Cerebellar nuclear complex (tissue), 1 donor: ENCODE measurements at regions not wholly inside any gene's neighbourhood (a gene's known extent, or its start where the extent isn't known, plus 50 kb on each side); places are given as distances from the start of the nearest gene placed in this dataset.
"Not testable (repeated sequence)": the region's sequence is repeated elsewhere in the genome, so short reads cannot be mapped to it uniquely, and the experiment has no call there.

ENCODE experiments used
- DNase-seq, 2 experiments: peaks; one replicate each; lab custom pipeline; 2025; lab: John Stamatoyannopoulos, UW

DNA sequence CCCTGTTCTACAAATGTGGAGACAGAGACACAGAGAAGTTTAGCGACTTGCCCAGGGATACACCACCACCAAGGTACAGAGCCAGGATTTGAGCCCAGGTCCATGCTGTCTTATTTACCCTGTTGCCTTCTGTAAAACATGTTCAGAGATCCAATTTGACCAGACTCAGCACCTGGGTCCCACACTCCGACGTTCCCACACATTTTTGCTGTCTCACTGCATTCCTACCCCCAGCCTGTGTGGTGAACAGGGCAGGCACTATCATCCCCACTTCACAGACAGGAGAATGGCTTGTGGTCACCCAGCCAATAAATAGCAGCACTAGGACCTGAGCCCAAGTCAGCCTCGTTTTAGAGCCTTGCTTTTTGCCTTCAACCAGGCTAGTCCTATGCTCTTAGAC, 102.8 kb downstream of the PJA1 start:
- DNase-seq: no peak

DNA sequence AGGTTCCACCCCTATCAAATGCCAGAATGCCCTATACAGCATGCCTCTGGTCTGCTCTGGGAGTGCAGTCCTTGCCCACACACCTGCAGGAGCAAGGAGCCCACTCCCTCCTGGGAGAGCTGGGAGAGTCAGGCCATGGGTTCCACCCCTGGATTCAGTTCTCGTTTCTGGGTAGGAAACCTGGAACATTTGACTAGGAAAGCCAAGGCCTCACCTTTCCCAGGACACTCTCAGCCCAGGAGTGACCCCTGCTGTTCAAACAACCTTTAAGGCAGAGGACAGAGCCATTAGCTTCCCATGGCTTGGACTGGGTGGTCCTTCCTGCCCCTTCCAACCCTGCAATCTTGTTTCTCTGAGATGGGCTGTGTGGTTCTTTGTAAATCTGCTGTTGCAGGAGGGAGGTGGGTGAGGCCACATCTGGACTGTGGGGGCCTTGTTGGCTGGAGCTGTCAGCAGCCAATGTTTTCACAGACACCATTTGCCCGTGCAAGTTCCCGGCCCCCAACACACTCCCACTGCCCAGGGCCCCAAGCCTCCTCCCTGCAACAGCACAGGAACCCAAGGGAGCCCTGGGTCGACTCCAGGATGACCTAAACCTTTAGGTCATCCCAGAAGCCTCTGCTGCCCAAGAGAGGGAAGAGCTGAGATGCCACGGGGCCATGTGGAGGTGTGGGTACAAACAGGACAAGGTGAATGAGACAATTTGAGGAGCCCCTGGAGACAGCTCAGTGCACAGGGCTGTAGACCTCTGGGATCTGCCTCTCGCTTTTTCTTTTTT, 104.4 kb downstream of the PJA1 start:
- no peak for DNase-seq

DNA sequence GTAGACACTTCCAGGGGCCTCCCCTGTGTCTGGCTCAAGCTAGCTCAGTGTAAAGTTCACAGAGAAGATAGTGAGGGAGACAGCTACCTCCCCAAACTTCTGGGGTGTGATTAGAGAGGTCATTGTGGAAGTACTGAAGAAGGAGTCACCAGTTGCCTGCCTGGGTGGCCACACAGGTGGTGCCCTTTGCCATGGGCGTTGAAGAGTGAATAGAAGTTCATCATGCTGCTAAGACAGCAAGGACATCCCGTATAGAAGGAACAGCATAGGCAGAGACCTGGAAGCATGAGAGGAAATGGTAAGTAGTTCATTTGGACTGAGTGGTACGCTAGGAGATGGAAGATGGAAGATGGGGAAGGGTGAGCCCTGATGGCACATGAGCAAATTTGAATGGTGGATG, 110.1 kb downstream of the PJA1 start:
- DNase-seq: no peak

DNA sequence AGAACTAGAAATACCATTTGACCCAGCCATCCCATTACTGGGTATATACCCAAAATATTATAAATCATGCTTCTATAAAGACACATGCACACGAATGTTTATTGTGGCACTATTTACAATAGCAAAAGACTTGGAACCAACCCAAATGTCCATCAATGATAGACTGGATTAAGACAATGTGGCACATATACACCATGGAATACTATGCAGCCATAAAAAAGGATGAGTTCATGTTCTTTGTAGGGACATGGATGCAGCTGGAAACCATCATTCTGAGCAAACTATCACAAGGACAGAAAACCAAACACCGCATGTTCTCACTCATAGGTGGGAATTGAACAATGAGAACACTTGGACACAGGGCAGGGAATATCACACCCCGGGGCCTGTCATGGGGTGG, 110.8 kb downstream of the PJA1 start:
- not testable (repeated sequence) for DNase-seq

DNA sequence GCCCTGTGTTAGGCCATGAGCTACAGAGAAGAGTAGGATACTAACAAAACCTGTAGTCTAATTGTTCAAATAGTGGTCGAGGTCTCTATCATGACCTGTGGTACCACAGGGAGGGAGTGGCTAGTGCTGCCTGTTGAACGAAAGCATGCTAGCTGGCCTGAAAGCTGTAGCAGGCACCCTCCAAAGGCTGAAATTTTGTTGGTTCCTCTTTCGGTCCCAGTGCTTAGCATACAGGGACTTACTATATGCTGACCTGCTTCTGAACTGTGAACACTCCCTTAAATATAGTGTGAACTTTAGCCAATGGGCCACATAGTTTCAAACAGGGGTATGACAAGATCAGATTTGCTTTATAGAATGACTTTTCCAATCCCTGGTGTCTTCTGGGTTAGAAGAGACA, 113.4 kb downstream of the PJA1 start:
- no peak for DNase-seq

DNA sequence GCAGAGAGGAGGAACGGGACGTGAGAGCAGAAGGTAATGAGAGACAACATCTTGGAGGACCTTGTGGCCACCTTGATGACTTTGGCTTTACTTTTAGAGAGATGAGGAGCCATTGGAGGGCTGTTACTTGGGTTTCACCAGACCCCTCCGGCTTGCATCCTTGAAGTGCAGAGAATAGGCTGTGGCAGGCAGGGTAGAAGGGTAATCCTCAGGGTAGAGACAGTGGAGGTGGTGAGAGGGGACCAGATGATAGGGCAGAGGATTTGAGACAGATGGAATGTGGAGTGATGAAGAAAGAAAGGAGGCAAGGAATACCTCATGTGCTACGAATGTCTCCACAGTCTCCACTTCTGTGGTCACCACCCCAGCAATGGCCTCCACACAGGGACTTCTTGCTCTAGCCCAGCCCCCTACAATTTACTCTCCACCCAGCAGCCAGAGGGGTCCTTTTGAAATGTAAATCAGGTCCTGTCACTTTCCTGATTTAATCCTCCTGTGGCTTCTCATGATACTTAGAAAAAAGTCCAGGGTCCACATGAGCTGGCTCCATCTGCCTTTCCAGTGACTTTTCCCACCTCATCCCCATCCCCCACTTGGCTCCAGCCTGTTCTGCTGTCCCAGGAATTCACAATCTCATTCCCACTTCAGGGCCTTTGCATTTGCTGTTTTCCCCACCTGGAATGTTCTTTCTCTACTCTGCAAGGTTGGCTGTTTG, 115.0 kb downstream of the PJA1 start:
- DNase-seq: no peak

DNA sequence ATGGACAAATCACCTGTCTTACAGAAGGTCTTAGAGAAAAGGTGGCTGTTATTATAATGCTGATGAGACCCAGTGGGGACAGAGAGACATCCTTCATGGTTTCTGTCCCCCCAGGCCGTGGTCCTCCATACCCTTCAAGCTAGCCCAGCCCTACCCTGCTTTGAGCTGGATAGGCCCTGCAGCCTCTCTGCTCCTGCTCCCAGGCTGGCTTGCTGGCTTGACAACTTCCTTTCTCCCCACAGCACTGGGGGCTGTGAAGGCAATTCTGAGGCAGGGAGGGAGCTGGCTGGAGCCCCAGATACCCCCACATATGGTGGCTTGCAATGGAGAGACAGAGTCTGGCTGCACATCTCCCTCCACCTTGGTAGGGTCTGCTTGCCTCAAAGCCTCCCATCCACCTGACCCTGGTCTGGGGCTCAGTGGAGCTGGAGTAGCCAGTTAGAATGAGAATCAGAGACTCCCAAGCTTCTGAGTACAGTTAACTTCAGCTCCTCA, 118.2 kb downstream of the PJA1 start:
- DNase-seq: no peak

DNA sequence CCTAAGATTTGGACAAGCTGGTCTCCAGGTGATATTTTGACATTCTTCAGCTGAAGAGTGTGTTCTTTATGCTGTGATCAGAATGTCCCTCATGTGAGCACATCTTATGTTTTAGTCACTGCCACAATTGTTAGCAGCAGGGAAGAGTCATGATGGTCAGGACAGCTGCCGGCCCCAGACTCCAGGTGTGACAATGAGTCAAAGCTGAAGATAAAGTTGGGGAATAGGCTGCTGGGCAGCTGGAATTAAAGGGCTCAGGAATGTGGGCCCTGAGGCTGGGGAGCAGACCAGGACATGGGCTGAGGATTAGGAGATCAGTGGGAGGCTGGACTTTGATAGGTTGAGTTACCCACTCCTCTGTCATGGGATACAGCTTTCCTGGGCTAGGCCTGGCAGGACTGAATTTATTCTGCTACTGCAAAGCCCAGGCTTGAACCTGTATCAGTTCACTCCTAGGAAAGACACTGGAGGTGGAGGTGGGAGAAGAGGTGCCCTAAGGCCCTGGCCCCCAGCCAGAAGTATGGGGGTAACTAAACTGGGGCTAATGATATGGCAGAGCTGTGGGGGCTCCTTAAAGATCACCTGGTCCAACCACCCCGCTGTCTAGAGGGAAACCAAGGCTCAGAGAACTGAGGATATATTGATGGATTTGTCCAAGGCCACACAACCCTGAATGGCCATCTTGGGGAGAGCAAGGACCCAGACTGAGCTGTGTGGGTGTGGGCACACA, 119.5 kb downstream of the PJA1 start:
- DNase-seq: no peak

DNA sequence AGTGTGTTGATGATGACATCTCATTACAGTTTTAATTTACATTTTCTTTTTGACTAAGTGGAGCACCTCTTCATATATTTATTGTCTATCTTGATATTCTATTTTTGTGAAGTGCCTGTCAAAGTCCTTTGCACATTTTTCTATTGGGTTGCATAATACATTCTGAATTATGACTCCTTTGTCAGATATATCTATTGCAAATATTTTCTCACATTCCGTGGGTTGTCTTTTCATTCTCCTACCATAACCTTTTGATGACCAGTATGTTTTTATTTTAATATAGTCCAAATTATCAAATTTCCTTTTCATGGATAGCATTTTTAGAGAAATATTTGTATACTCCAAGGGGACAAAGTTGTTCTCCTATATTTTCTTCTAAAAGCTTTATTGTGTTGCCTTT, 126.4 kb downstream of the PJA1 start:
- DNase-seq: no peak

DNA sequence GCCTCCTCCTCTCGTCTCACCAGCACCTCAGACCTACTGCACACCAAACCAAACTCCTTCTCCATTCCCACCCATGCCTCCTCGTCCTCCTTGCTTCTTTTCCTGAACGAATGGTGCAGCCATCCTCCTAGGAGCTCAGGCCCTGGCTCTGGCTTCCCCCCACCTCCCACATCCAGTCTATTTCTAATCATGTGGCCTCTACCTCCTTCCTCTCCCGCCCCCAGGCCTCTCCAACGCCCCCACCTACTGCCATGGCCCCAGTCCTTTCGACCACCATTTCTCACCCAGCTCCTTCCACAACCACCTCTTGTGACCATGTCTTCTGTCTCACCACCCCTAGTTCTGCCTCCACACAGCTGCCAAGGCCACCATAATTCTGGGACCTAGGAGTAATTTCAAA, 127.1 kb downstream of the PJA1 start:
- DNase-seq: no peak

DNA sequence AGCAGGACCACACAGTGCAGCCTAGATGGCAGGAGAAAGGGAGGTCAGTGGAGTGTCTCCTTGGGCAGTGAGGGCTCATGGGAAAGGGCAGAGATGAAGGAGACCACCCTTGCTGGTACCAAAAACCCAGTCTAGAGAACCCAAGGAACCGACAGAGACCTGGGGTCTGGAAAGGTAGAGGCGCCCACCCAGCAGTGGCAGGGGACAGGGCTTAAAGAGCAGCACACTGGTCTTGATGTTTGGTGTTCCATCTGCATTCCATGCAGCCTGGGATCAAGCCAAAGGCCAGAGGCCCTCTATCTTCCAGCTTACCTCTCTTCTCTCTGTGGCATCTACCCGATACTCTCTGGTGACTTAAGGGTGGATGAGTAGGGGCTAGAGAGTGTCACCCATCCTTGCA, 127.5 kb downstream of the PJA1 start:
- no peak for DNase-seq

DNA sequence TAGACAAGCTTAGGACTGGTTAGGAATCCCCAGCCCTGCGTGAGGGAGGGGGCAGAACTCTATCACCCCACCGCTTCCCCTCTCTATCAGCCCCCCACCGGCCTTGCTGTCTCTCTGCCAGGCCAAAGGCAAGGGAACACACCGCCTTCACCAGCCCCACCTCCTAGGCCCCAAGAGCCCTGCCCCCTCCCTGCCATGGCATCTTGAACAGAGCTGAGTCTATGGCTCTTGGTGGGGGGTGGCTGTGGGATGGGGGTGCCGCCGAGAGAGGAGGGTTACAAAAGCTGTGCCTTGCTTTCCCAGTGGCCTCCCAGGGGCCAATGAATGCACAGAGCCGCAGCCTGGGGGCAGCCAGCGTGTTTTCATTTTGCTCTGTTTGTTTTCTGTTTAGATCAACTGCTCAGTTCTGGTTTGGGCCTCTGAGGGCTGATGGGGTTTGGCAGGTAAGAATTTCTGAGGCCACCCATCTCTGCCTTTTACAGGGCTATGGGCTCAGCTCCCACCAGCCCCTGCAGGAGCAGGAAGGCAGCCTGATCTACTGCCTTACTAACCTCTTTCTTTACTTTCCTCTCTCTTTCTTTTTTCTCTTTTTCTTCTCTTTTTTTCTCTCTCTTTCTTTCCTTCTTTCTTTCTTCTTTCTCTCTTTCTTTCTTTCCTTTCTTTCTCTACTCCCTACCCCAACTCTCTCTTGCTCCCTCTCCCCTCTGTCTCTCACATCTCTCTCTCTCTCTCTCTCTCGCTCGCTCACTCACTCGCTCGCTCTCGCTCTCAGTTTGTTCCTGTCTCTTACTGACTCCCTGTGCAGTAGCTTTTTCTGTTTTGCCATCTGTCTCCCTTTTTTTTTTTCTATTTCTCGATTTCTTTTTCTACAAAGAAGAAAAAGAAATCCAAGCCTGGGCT, 128.3 kb downstream of the PJA1 start:
- no peak for DNase-seq

DNA sequence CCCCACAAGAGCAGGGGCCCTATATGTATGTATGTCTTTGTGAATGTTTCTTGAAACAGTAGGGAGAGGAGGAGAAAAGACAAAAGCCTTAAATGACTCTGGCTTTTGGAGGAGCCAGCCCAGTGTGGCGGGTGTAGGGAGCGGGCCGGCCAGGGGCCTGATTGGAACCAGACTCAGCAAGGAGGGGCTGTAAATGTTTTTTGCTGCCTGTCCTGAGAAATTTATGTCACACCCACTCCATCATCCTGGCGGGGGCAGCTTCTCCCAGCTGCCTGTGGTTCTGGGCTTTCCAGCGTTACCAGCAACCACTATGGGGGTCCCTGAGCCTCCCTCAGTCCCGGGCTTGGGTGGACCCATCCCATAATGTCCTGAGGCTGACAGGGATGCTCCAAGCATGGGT, 130.8 kb downstream of the PJA1 start:
- DNase-seq: no peak

DNA sequence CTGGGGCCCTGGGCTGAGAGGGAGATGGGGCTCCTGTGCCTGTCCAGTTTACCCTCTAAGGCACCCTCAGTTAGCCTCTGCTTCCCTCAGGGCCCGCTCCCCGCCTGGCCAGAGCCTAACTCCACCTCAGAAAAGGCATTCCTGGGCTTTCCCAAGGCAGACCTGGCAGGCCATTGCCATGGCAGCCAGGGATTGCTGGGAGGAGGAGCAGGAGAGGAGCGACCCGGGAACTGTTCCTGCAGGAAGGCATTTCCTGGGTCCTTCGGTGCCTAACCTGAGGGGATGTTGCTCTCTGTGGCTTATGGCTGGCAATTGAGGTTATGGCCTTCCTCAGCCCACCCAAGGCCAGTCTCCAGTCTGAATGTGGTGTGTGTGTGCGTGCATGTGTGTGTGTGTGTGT, 131.3 kb downstream of the PJA1 start:
- DNase-seq: no peak

DNA sequence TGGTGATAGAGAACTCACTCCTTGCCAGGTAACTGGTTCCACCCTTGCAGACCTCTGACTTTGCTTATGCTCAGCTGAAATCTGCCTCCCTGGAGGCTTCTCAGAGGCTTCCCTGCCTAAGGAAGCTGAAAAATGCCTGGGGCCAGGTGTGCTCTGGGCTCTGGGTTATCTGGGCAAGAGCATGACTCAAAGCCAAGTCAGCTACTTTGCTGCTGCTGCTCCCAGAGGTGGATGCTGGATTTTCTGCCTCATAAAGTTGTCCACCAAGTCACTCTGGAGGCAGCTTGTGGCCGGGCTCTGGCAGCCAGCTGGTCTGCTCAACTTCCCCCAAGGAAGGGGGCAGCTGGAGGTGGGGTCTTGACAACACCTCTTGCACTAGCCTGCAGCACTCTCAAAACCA, 132.7 kb downstream of the PJA1 start:
- DNase-seq: no peak

DNA sequence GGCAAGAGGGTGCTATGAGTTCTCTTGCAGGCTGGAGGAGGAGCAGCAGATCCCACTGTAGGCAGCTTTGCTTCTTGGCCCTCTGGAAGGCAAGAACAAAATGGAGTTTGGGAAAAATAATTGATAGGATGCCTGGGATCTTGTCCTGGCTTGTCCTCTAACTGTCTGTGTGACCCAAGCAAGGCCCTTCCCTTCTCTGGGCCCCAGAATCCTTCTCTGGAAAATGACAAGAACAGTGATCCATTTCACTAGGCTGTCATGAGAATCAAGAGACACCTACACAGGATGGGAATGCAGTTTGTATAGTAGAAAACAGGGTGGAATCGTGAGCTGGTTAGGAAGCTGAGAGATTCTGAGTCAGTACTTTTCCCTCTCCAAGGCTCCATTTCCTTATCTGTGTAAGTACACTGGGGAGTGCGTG, 133.3 kb downstream of the PJA1 start:
- DNase-seq: no peak

DNA sequence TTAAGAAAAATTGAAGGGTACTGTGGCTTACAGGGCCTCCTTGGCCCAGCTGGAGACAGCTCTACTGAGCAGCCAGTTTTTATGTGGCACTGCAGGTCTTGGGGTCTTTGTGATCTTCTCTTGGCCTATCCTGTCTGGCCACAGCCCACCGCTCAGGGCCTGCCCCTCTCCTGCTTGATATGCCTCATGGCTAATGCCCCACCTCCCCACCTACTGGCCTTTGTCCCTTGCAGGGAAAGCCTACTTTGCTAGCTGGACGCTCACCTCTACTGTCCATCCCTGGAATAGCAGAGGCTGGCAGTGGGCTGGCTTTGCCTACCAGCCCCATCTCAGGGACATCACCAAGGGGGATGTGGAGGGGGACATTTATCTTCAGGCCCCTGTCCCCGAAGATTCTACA, 134.1 kb downstream of the PJA1 start:
- DNase-seq: no peak

DNA sequence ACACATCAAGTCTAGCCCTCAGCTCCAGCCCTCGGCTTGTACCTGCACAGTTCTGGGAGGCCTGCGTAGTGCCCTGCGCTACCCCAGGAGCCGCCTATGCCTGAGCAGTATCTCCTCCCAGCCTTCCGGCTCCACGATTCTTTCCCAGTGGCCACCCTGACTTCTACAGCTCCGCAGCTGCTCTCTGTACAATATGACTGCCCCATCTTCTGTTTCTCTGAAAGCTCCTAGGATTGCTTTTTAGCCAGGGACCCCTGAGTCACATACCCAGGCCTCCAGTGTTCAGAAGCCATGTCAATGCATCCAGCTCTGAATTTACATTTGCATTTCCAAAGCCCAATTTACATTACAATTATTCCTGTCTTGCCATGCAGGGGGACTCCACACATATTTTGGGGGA, 135.5 kb downstream of the PJA1 start:
- DNase-seq: no peak

DNA sequence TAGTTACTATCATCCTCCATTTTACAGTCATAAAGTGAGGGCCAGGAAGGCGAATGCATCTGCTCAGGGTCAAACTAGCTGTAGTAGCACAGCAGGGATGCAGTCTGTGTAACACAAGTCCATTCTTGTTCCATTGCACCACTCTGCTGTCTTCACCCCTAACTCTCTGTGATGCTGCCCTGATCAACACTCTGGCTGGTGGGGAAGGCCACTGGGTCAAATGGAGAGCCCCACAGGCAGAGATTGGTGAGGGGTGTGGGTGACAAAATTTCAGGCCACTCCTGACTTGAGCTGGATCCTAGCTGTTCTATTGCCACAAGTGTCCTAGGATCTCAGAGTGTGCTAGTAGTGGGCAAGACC, 136.5 kb downstream of the PJA1 start:
- no peak for DNase-seq

DNA sequence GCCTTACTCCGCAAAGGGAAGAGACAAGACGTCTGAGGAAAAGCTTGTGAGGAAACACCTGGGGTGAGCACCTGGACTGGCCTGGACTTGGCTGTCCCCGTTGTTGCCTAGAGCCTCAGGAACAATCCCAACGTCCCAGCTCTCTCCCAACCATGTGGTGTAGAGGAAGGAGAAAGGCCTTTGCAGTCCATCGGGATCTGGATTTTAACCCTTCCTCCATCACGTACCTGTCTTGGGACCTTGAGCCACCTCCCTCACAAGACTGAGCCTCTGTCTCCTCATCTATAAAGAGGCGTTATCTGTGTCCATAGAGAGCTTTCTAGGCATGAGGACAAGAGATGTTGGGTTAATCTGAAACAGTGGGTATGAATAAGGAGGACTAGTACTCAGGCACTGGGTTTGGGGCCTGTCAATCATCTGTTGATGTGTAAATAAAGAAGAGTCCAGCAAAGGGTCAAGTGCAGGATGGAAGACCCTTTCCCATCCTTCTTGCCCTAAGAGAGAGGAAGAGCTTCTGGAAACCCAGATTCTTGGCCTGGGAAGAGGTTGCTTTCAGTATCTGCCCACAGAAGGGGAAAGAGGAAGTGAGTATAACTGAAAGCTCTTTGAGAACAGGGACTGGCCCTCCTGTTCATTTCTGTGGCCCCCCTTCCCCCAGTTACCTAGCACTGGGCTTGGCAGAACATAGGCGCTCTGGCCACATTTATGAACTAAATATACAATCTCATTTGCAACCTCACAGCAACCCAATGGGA, 137.1 kb downstream of the PJA1 start:
- DNase-seq: no peak
